ENCODE measurements at regions not wholly inside any gene's neighbourhood (a gene's known extent, or its start where the extent isn't known, plus 50 kb on each side); places are given as distances from the start of the nearest gene placed in this dataset.
"Not testable (repeated sequence)": the region's sequence is repeated elsewhere in the genome, so short reads cannot be mapped to it uniquely, and the experiment has no call there.

DNA sequence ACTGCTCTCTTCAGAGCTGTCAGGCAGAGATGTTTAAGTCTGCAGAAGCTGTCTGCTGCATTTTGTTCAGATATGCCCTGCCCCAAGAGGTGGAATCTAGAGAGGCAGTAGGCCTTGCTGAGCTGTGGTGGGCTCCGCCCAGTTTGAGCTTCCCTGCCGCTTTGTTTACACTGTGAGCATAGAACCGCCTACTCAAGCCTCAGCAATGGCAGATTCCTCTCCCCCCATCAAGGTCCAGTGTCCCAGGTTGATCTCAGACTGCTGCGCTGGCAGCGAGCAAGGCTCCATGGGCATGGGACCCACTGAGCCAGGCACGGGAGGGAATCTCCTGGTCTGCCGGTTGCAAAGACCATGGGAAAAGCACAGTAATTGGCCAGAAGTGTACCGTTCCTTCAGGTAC is 55.6 kb upstream of the ARHGAP29 start:
- TF ChIP-seq, protein P1, sequence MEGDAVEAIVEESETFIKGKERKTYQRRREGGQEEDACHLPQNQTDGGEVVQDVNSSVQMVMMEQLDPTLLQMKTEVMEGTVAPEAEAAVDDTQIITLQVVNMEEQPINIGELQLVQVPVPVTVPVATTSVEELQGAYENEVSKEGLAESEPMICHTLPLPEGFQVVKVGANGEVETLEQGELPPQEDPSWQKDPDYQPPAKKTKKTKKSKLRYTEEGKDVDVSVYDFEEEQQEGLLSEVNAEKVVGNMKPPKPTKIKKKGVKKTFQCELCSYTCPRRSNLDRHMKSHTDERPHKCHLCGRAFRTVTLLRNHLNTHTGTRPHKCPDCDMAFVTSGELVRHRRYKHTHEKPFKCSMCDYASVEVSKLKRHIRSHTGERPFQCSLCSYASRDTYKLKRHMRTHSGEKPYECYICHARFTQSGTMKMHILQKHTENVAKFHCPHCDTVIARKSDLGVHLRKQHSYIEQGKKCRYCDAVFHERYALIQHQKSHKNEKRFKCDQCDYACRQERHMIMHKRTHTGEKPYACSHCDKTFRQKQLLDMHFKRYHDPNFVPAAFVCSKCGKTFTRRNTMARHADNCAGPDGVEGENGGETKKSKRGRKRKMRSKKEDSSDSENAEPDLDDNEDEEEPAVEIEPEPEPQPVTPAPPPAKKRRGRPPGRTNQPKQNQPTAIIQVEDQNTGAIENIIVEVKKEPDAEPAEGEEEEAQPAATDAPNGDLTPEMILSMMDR (IDR thresholded peaks at IDR 0.05; ENCODE audit: insufficient read depth, low read length, poor library complexity, severe bottlenecking) = not testable (repeated sequence)
- not testable (repeated sequence) for TF ChIP-seq EZH2phosphoT487 (conservative IDR thresholded peaks at IDR 0.05; ENCODE audit: low read length)
